Osteocyte (in vitro differentiated cells): ENCODE measurements at regions not wholly inside any gene's neighbourhood (a gene's known extent, or its start where the extent isn't known, plus 50 kb on each side); places are given as distances from the start of the nearest gene placed in this dataset.

Source experiments
- DNase-seq: peaks from one replicate; pipeline ENCODE4 v3.0.0; 2021; ENCODE audit warnings: mixed read lengths; ENCODE audit not compliant: unreplicated experiment; ENCODE audit errors: extremely low spot score
- H3K27ac Mint-ChIP-seq: one replicate; pipeline ENCODE4 v1.8.0; 2021; ENCODE audit warnings: mild to moderate bottlenecking, mixed read lengths; ENCODE audit not compliant: unreplicated experiment
- H3K27me3 Mint-ChIP-seq: one replicate; pipeline ENCODE4 v1.8.0; 2021; ENCODE audit warnings: mixed read lengths; ENCODE audit not compliant: unreplicated experiment
- H3K36me3 Mint-ChIP-seq: one replicate; pipeline ENCODE4 v1.8.0; 2021; ENCODE audit warnings: mixed read lengths; ENCODE audit not compliant: unreplicated experiment
- H3K4me1 Mint-ChIP-seq: one replicate; pipeline ENCODE4 v1.8.0; 2021; ENCODE audit warnings: mixed read lengths; ENCODE audit not compliant: unreplicated experiment
- H3K4me3 Mint-ChIP-seq: one replicate; pipeline ENCODE4 v1.8.0; 2021; ENCODE audit warnings: mild to moderate bottlenecking, moderate library complexity, mixed read lengths; ENCODE audit not compliant: unreplicated experiment
- H3K9me3 Mint-ChIP-seq: one replicate; pipeline ENCODE4 v1.8.0; 2021; ENCODE audit warnings: mixed read lengths; ENCODE audit not compliant: unreplicated experiment
- CTCF ChIP-seq: fragments of 200-600 bp; sonication (generic); IDR thresholded peaks from 2 replicates; pipeline ENCODE4 v1.5.0; 2021; ENCODE audit warnings: antibody characterized with exemption, mild to moderate bottlenecking, moderate library complexity

GRCh38 chr3:140765246-140765645 lies 87.4 kb downstream of the TRIM42 start:
- Mint-ChIP-seq H3K27ac (no peak overlapping the region), H3K36me3 (no peaks in the 10 kb centered on the region), H3K27me3 (peaks cover 79% of the 10 kb centered on the region), H3K9me3 (no peaks in the 10 kb centered on the region), H3K4me3 (no peak overlapping the region), H3K4me1 (peaks cover 5% of the 10 kb centered on the region)
- no peak for DNase-seq
- TF ChIP-seq CTCF, result no peak

- Mint-ChIP-seq H3K9me3 (no peaks in the 10 kb centered on the region), H3K4me1 (peaks cover 5% of the 10 kb centered on the region), H3K36me3 (peaks cover 3% of the 10 kb centered on the region), H3K4me3 (no peak overlapping the region), H3K27ac (no peak overlapping the region), H3K27me3 (peaks cover 78% of the 10 kb centered on the region)
- DNase-seq, result no peak
- TF ChIP-seq CTCF, result no peak
Observed at GRCh38 chr3:140766465-140766864, 88.6 kb downstream of the TRIM42 start.

- H3K36me3 Mint-ChIP-seq, result peaks cover 3% of the 10 kb centered on the region
- peaks cover 73% of the 10 kb centered on the region for H3K27me3 Mint-ChIP-seq
- DNase-seq, result no peak
- H3K27ac Mint-ChIP-seq, result no peak overlapping the region
- peaks cover 5% of the 10 kb centered on the region for H3K4me1 Mint-ChIP-seq
- H3K9me3 Mint-ChIP-seq, result no peaks in the 10 kb centered on the region
- TF ChIP-seq CTCF, result no peak
- no peak overlapping the region for H3K4me3 Mint-ChIP-seq
Observed at GRCh38 chr3:140767566-140767965, 89.7 kb downstream of the TRIM42 start.

GRCh38 chr3:140768941-140769340 lies 91.1 kb downstream of the TRIM42 start:
- Mint-ChIP-seq H3K27ac (no peak overlapping the region), H3K4me3 (no peak overlapping the region), H3K36me3 (peaks cover 3% of the 10 kb centered on the region), H3K27me3 (peaks cover 63% of the 10 kb centered on the region), H3K4me1 (peaks cover 5% of the 10 kb centered on the region), H3K9me3 (no peaks in the 10 kb centered on the region)
- DNase-seq, result no peak
- no peak for TF ChIP-seq CTCF

GRCh38 chr3:140769951-140770350 lies 92.1 kb downstream of the TRIM42 start:
- no peak overlapping the region for H3K27ac Mint-ChIP-seq
- no peak for DNase-seq
- H3K4me3 Mint-ChIP-seq, result no peak overlapping the region
- no peaks in the 10 kb centered on the region for H3K9me3 Mint-ChIP-seq
- H3K36me3 Mint-ChIP-seq, result peaks cover 3% of the 10 kb centered on the region
- peaks cover 56% of the 10 kb centered on the region for H3K27me3 Mint-ChIP-seq
- peaks cover 5% of the 10 kb centered on the region for H3K4me1 Mint-ChIP-seq
- no peak for TF ChIP-seq CTCF
